GM12892 (cell line): ENCODE measurements at regions not wholly inside any gene's neighbourhood (a gene's known extent, or its start where the extent isn't known, plus 50 kb on each side); places are given as distances from the start of the nearest gene placed in this dataset.

ENCODE experiments used
- DNase-seq: peaks from one replicate; pipeline ENCODE4 v3.0.0; 2011; ENCODE audit not compliant: insufficient read length
- FAIRE-seq: peaks from 2 replicates; lab custom pipeline; 2011; peaks lifted over from hg19 to GRCh38; lab: Jason Lieb, UNC
- POLR2A ChIP-seq: IDR thresholded peaks from 2 replicates; pipeline ENCODE4 v1.6.1; 2011; ENCODE audit warnings: low read depth, low read length, control low read depth
- POLR2AphosphoS5 ChIP-seq: IDR thresholded peaks from 2 replicates; pipeline ENCODE4 v1.6.1; 2011; ENCODE audit warnings: low read depth, low read length, control low read depth
- TAF1 ChIP-seq: IDR thresholded peaks from 2 replicates; pipeline ENCODE4 v1.6.1; 2011; ENCODE audit warnings: low read depth, mild to moderate bottlenecking, control low read depth, low read length, borderline replicate concordance

DNA sequence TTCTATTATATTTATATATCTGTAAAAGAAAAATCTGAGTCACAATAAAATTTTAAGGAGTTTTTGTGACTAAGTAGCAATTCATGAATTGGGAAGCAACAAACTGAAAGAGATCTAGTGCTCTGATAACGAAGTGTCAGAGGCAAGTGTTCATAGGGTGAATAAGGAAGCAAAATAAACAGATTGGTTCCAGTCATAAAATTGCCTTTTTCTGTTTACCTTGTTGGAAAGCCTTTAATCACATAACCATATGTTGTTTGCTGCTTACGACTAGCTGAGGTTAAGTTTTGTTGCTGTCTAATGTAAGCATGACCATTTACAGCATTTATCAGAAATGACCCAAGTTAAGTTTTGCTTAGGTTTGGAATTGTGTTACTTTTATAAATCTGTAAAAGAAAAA lies 358.9 kb downstream of the ARL6IP6 start:
- FAIRE-seq = no peak
- DNase-seq = no peak
- TF ChIP-seq POLR2A = no peak
- TF ChIP-seq TAF1 = no peak
- TF ChIP-seq POLR2AphosphoS5 = no peak

DNA sequence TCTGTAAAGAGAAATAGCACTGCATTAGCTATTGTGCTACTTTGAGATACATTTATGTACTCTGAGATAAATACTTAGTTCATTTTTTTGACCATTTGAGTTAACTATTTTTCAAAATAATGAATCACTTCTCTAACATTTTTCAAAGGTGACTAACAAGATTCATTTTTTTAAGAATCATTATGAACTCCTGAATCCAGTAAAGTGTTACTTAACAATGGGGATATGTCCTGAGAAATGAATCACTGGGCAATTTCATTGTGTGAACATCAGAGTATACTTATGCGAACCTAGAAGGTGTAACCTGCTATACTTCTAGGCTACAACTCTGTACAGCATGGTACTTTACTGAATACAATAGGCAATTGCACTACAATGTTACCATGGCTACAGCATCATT lies 355.8 kb downstream of the ARL6IP6 start:
- no peak for DNase-seq
- no peak for FAIRE-seq
- TF ChIP-seq POLR2A (no peak), POLR2AphosphoS5 (no peak), TAF1 (no peak)

DNA sequence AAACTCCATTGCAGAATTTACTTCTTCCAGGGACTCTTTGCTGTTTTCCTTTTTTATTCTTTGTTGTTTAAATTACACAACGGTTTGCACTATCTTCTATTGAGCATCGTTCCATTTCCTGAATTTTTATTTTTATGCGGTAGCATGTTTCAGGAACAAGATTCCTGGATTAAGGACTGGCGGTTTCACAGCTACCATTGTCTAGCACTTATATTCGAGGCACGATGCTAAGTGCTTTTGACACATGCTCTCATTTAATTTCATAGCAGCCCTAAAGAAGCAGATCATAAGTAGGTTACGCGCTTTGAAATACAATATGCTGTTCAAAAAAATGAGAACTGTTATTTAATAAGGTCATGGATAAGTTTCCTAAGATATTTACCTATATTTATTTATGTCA lies 354.4 kb downstream of the ARL6IP6 start:
- DNase-seq (no peak), FAIRE-seq (no peak)
- TF ChIP-seq TAF1 = no peak
- TF ChIP-seq POLR2AphosphoS5 = no peak
- TF ChIP-seq POLR2A = no peak

DNA sequence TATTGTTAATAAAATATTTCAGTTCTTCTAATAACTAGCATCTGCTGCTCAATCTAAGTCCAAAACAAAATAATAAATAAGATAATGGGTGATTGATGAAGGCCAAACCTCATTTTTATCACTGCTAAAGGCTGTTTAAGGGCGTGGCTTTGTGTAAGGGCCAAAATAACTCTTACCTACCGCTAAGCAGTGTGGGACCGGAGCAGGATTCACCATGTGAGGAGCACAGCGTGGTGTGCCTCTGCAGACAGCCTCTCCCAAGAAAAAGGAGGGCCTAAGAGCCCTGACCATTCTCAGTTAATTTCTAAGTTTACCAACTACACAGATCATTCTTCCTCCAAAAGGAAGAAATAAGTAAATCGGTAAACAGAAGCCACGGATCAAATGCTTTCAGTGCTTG lies 353.7 kb downstream of the ARL6IP6 start:
- FAIRE-seq = peak; percentile 86
- TF ChIP-seq POLR2AphosphoS5 (no peak), POLR2A (no peak)
- no peak for DNase-seq

DNA sequence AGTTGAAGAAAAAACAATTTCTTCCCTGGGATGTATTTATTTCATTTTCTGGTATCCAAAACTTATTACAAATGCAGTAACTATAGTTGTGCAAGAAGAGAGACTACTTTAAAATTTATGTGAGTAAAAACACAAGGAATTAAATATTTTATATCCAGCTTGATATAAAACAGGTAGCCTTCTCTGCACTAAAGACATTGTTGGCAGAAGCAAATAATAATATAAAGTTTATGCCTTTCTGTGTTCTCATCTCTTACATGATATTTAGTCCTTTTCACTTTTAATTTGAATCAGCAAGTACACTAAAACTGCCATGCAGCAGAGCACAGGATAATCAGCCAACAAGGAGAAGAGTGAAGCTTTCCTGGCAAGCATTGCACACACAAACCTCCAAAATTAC lies 352.7 kb downstream of the ARL6IP6 start:
- DNase-seq = no peak
- TF ChIP-seq POLR2A = no peak
- no peak for TF ChIP-seq POLR2AphosphoS5
- no peak for TF ChIP-seq TAF1
- no peak for FAIRE-seq

DNA sequence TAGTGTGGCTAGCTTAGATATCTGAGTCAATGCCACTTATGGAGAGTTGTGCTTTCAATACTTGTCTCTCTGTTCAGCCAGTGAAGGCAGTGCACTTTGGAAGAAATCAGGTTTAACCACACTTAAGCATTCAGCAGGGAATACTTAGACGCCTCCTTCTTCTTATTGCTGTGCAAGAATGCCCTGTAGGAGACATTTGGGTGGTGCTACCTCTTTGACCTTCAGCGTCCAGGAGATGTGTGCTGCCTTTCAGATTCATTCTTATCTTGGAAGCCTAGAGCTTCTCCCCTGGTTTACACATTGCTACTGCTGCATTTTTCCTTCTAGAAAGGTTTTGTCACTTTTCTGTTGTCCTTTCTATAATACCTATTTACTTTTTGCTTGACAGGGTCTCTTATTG lies 350.5 kb downstream of the ARL6IP6 start:
- TF ChIP-seq POLR2A = no peak
- TF ChIP-seq TAF1 = no peak
- TF ChIP-seq POLR2AphosphoS5 = no peak
- FAIRE-seq (no peak), DNase-seq (no peak)

DNA sequence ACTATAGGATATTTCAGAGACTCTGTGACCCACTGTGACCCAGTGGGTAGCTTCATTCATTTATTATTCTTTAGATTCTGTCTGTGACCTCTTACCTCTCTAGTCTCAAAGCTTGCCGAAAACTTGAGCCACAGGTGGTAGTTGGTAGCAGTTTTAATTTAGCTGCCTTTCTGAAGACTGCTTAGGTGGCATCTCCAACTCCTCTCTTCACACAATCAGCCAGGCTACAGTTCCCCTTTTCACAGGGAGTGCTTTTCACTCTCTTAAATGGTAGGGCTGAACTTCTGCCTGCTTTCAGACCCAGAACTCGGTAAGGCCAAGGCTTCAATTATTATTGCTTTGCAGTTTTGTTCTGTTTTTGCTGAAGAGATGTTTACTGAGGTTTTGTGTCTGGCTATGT lies 349.6 kb downstream of the ARL6IP6 start:
- peak; percentile 40 for FAIRE-seq
- no peak for DNase-seq
- TF ChIP-seq TAF1 (no peak), POLR2AphosphoS5 (no peak), POLR2A (no peak)

DNA sequence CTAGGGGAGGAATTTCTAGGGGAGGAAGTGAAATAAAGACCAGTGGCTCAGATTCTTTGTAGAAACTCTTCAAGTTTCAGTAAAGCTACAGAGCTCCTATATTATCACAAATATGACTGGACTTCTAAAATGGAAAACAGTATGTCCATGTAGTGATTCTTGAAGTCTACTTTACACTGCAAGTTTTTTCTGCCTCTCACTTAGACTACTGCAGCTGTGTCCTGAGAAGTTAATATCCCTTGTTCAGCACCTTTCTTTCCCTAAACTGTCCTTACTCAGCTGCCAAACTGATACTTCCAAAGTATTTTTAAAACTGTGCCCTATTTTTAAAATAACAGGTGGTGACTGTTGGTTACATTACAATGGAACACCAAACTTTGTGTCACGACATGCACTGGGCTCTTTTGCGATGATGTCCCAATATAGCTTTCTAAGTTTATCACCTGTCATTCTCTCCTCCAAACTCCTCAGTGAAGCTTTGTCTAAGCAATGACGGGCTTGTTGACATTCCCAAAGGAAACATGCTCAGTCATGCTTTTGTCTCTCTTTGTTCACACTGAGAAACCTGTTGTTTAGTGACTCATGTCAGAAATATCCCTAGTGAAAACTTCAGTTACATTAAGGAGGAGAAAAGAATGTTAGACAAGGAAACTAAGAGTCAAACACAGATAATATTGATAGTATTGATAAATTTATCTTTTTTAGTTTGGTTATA lies 341.1 kb downstream of the ARL6IP6 start:
- no peak for DNase-seq
- no peak for TF ChIP-seq POLR2AphosphoS5
- no peak for TF ChIP-seq TAF1
- no peak for TF ChIP-seq POLR2A

DNA sequence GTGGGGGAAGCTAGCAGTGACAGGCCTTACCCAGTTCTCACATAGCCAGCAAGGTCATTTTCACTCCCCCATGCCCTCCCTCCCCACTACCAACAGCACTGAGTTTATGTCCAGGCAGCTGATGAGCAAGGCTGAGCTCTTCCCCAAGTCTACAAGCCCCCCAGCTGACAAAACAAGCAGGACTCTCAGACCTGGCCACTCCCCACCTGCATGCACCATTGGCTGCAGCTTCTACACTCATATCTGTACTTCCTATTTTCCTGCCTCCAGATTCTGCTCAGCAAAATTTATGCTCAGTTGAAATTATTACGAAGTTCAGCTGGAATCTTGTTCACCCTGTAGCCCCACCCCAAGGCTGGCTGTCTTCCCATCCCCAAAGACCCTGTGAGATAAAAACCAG lies 339.3 kb downstream of the ARL6IP6 start:
- TF ChIP-seq POLR2AphosphoS5 = no peak
- no peak for TF ChIP-seq TAF1
- no peak for TF ChIP-seq POLR2A
- DNase-seq (no peak), FAIRE-seq (peak; percentile 21)

More for the DNA sequence above, 341.1 kb downstream of the ARL6IP6 start:
- FAIRE-seq = peak; percentile 50

DNA sequence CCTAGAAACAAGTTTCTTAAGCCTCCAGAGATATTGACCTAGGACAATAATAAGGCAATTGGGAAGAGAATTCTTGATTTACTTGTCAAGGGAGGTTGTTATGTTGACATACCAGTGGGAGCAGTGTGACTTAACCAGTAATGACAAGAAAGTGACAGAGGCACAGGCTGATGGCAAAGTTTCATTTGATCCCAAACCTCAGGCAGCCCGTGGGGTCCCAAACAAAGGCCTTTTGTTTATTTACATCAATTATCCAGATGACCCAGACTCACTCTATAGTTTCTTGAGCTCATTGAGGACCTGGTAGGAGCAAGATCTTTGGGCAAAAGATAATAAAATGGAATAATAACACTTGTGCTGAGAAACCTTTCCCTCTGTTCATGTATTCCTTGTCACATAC lies 336.8 kb downstream of the ARL6IP6 start:
- TF ChIP-seq TAF1 (no peak), POLR2AphosphoS5 (no peak), POLR2A (no peak)
- FAIRE-seq = no peak
- DNase-seq = no peak

DNA sequence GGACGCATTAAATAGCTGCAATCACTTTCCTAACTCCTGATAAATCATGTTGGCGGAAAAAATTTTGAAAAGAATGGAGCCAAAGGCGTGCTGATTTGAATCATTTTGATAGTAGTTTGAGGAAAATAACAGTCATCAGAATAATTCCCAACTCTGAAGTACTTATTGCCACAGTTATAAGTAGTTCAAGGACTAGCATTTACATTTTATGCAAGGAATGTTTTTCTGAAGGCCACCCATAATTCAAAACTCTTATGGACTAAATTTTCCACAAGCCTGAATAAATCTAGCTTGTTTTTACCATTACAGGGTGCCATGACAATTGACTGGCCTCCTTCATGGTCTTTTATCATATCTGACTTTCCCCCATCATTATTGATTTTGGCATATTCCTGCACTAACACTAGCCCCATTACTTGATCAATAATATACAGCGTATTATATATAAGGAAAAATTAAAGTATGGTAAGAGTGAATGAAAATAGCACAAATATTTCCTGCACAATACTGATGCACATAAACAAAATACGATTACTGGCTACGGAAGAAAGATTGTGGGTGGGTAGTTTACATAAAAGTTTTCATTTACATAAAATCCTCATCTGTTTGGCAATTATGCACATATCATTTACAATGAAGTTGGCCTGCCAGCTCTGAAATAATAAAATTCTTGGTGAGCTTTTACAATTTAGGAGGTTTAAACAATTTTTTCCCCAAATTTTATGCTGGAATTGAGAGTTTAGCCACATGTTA lies 334.6 kb downstream of the ARL6IP6 start:
- TF ChIP-seq POLR2A (no peak), POLR2AphosphoS5 (no peak), TAF1 (no peak)
- DNase-seq (no peak), FAIRE-seq (no peak)

DNA sequence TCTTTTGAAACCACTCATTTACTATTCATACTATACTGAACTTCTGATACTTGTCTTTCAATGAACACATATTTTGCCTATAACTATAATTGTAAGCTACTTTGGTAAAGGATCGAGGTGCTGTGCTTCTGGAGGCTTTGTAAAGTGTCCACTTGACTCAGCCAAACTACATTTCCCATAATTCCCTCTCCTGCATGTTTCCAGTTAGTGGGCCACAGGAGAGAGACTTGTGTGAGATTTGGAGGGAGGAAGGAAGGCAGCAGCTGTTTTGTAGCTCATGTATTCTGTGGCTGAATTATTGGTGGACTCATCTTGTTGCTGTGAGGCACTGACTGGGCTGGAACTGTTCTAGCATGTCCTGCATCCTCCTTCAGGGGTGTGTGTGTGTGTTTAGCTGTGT lies 328.8 kb downstream of the ARL6IP6 start:
- no peak for FAIRE-seq
- DNase-seq = no peak

DNA sequence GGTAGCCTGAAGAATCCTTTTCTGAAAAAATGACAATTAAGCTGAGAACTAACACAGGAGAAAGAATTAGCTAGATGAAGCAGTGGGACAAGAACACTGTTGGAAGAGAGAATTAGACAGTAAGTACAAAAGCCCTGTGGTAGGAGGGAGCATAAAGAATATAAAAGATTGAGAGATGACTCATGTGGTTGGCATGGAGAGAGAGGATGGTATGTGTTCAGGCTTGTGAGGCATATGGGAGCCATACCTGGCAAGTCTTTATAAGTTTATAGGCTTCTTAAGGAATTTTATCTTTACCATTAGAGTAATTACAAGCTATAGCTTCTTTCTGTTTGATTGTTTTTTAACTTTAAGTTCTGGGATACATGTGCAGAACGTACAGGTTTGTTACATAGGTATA lies 325.0 kb downstream of the ARL6IP6 start:
- FAIRE-seq = no peak
- no peak for DNase-seq
- TF ChIP-seq TAF1 (no peak), POLR2A (no peak), POLR2AphosphoS5 (no peak)

More for the DNA sequence above, 328.8 kb downstream of the ARL6IP6 start:
- TF ChIP-seq POLR2A (no peak), POLR2AphosphoS5 (no peak), TAF1 (no peak)
